Right lobe of liver (tissue), 4 donors: ENCODE measurements at regions not wholly inside any gene's neighbourhood (a gene's known extent, or its start where the extent isn't known, plus 50 kb on each side); places are given as distances from the start of the nearest gene placed in this dataset.

Experiments used
- CTCF ChIP-seq, 4 donors: fragments of 200-600 bp in 3 of 4; fragments of 450-650 bp in 1 of 4; IDR thresholded peaks; one replicate each; pipeline versions ENCODE4 v1.5.1 to v1.8.0; 2016 to 2022; ENCODE audit warnings: antibody characterized with exemption in 4 of 4, mild to moderate bottlenecking in 2 of 4
- POLR2A ChIP-seq: fragments of 450-650 bp; IDR thresholded peaks from one replicate; pipeline ENCODE4 v1.6.1; 2017; ENCODE audit warnings: antibody characterized with exemption, mild to moderate bottlenecking
- donor health status: DM: no; HTN: no; CAD: no.
- donor health status: DM: no; HTN: no; CAD: no.
- donor health status: DM: no; HTN: yes; CAD: no.

DNA sequence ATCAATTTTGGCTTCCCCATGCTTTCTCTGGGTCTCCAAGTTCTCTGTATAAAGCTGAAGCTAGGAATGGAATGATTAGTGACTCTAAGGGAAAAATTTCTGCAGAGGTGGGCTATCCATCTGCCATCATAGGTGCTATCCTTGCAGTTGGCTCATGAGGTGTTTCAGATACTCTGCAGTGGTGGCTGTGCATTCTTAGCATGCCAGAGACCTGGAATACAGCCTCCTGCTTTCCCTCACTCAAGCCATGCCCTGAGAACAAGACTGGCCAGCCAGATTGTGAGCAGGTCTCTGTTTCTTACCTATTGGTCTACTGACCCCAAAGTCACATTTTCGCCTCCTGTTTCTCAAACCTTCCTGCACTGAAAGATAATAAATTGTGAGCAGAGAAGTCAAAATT, 719.6 kb downstream of the CCSER2 start:
- TF ChIP-seq CTCF (IDR thresholded peaks at IDR 0.05) = no peak
- TF ChIP-seq POLR2A = no peak
